ENCODE measurements at regions not wholly inside any gene's neighbourhood (a gene's known extent, or its start where the extent isn't known, plus 50 kb on each side); places are given as distances from the start of the nearest gene placed in this dataset.

DNA sequence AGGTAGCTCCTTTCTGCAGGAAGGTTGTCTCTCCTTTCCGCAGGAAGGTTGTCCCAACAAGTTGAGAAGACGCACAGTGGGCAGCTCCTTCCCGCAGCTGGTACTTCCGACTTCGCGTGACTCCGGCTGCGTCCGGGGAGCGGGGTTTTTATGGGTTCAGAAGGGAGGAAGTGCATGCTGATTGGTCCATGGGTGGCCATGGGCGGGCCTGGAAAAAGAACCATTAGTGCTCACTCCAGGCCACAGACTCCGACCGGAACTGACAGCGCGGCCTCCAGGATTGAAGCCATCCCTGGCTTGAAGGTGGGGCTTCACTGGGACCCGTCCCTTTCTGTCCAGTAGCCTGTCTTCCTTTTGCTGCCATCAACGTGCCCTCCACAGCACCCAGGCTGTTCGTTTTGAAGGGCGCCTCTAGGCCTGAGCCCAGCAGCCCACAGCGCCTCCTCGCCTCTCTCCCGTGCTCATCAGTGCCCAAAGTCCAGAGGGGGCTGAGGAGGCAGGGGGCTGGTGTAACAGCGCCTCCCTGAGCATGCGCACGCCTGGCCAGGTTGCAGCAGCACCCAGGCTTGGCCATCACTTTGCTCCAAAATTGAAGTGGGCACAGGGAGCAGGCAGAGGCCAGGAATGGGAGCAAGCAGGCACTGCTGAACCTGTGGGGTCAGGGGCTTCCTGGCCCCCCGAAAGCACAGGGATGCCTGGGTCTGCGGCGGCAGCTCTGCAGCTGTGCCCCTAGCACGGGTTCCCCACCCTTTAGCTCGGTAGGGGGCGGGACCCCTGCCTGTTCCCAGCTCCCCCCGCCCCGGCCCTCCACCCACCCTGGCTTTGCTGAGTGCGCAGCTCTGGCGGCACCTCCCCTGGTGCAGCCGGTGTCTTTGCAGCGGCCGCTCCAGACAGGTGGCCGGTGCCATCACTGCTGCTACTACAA lies 330.6 kb upstream of the MCTP2 start:
- H3K9me3 Mint-ChIP-seq = no peaks in the 10 kb centered on the region
- H3K36me3 Mint-ChIP-seq (ENCODE audit: low read depth) = no peaks in the 10 kb centered on the region
- no peak for TF ChIP-seq CTCF (IDR thresholded peaks at IDR 0.05)
- no peak overlapping the region for H3K27ac Mint-ChIP-seq
- no peak overlapping the region for H3K4me3 Mint-ChIP-seq
- H3K27me3 Mint-ChIP-seq (ENCODE audit: low read depth, poor library complexity) = peaks cover under 1% of the 10 kb centered on the region
- H3K4me1 Mint-ChIP-seq = no peaks in the 10 kb centered on the region
- no peak for DNase-seq

GRCh38 chr15:93899817-93900216 lies 331.5 kb upstream of the MCTP2 start:
- H3K27ac Mint-ChIP-seq = no peak overlapping the region
- H3K4me3 Mint-ChIP-seq = no peak overlapping the region
- H3K27me3 Mint-ChIP-seq (ENCODE audit: low read depth, poor library complexity) = peaks cover 5% of the 10 kb centered on the region
- H3K36me3 Mint-ChIP-seq (ENCODE audit: low read depth) = no peaks in the 10 kb centered on the region
- no peaks in the 10 kb centered on the region for H3K9me3 Mint-ChIP-seq
- H3K4me1 Mint-ChIP-seq = no peaks in the 10 kb centered on the region
- no peak for DNase-seq
- TF ChIP-seq CTCF (IDR thresholded peaks at IDR 0.05) = no peak

DNA sequence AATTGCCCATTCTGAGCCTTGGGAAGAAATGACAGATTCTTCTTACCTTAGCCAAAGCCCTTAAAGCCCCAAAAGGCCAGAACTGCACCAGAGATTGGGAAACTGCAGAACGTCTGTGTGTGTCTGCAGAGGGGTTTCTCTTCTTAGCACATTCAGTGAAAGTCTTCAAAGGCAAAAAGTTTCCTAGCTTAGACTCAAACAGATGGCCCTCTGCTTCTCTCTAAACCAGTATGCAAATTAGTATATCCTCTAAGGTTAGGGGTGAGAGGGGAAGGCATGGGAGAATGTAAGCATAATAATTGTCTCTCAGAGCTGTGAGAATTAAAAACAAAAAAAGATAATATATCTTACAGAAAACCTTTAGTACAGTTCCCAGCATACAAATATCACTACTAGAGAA lies 334.0 kb upstream of the MCTP2 start:
- Mint-ChIP-seq H3K36me3 (ENCODE audit: low read depth) (no peaks in the 10 kb centered on the region), H3K27ac (no peak overlapping the region), H3K4me3 (no peak overlapping the region), H3K9me3 (no peaks in the 10 kb centered on the region), H3K27me3 (ENCODE audit: low read depth, poor library complexity) (peaks cover 5% of the 10 kb centered on the region), H3K4me1 (no peaks in the 10 kb centered on the region)
- TF ChIP-seq CTCF (IDR thresholded peaks at IDR 0.05) = no peak
- no peak for DNase-seq

GRCh38 chr15:93895976-93896770 lies 335.2 kb upstream of the MCTP2 start:
- Mint-ChIP-seq H3K27ac (no peak overlapping the region), H3K9me3 (no peaks in the 10 kb centered on the region), H3K4me3 (no peak overlapping the region), H3K27me3 (ENCODE audit: low read depth, poor library complexity) (peaks cover 8% of the 10 kb centered on the region), H3K4me1 (no peaks in the 10 kb centered on the region), H3K36me3 (ENCODE audit: low read depth) (no peaks in the 10 kb centered on the region)
- no peak for DNase-seq
- TF ChIP-seq CTCF (IDR thresholded peaks at IDR 0.05) = no peak

DNA sequence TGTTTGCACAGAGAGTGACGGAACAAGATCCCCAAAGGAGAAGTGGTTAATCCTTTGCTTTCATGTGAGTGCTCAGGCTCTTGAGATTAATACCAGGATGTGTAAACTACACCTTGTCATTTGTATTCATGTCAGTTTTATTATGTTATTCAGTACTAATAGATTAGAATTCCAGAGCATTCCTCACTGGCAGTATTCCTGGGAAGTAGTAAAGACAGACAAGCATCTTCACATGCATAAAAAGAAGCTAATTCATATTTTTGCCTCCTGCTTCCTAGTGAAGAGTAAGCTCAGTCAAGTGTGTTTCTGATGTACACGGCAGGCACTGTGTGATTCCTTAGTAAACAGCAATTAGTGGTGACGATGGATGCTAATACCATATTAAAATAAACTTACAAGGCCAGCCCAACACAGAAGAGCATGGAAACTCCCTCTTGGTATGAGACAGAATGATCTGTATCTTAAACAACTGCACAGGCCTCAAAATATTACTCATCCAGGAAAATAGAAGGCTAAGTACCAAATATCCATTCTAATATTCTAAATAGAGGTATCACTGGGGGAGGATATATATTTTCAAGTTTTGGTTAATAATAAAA lies 336.8 kb upstream of the MCTP2 start:
- Mint-ChIP-seq H3K4me1 (no peaks in the 10 kb centered on the region), H3K27ac (no peak overlapping the region), H3K36me3 (ENCODE audit: low read depth) (no peaks in the 10 kb centered on the region), H3K27me3 (ENCODE audit: low read depth, poor library complexity) (peaks cover 8% of the 10 kb centered on the region), H3K4me3 (no peak overlapping the region), H3K9me3 (no peaks in the 10 kb centered on the region)
- no peak for TF ChIP-seq CTCF (IDR thresholded peaks at IDR 0.05)
- DNase-seq = no peak

Data from nephron progenitor cell (in vitro differentiated cells).